Karpas-422 (cell line): ENCODE measurements at regions not wholly inside any gene's neighbourhood (a gene's known extent, or its start where the extent isn't known, plus 50 kb on each side); places are given as distances from the start of the nearest gene placed in this dataset.

Experiments used
- DNase-seq: peaks from one replicate; pipeline ENCODE4 v3.0.0-alpha.2; 2015
- H2AFZ ChIP-seq: fragments of 200-600 bp; sonication (generic); 2 replicates; pipeline ENCODE4 v1.6.1; 2014; ENCODE audit warnings: antibody characterized with exemption, low read length, mixed read lengths
- H3K27ac ChIP-seq: fragments of 200-600 bp; sonication (generic); 2 replicates; pipeline ENCODE4 v1.5.1; 2014; ENCODE audit warnings: mild to moderate bottlenecking, low read length, moderate library complexity
- H3K27me3 ChIP-seq: fragments of 200-600 bp; sonication (generic); 2 replicates; pipeline ENCODE4 v1.6.1; 2014; ENCODE audit warnings: low read length, mixed read lengths
- H3K36me3 ChIP-seq: fragments of 200-600 bp; sonication (generic); 2 replicates; pipeline ENCODE4 v1.6.1; 2014; ENCODE audit warnings: low read length, mixed read lengths; ENCODE audit not compliant: insufficient read depth
- H3K4me1 ChIP-seq: fragments of 200-600 bp; sonication (generic); 2 replicates; pipeline ENCODE4 v1.6.1; 2014; ENCODE audit warnings: mild to moderate bottlenecking, low read length, mixed read lengths
- H3K4me2 ChIP-seq: fragments of 200-600 bp; sonication (generic); 2 replicates; pipeline ENCODE4 v1.6.1; 2014; ENCODE audit warnings: low read length, low read depth, mild to moderate bottlenecking; ENCODE audit not compliant: poor library complexity, severe bottlenecking
- H3K4me3 ChIP-seq: fragments of 200-600 bp; sonication (generic); 2 replicates; pipeline ENCODE4 v1.5.1; 2014; ENCODE audit warnings: mild to moderate bottlenecking, antibody characterized with exemption, low read length, mixed read lengths
- H3K79me2 ChIP-seq: fragments of 200-600 bp; sonication (generic); 2 replicates; pipeline ENCODE4 v1.6.1; 2014; ENCODE audit warnings: mild to moderate bottlenecking, low read length, mixed read lengths
- H3K9ac ChIP-seq: fragments of 200-600 bp; sonication (generic); 2 replicates; pipeline ENCODE4 v1.6.0; 2014; ENCODE audit warnings: low read length
- H3K9me2 ChIP-seq: fragments of 200-600 bp; sonication (generic), shearing (Covaris generic); replicated peaks from 2 replicates; pipeline ENCODE4 v1.6.0; 2014; ENCODE audit warnings: mild to moderate bottlenecking, low read length, moderate library complexity; ENCODE audit not compliant: insufficient read depth
- H3K9me3 ChIP-seq: fragments of 300-700, 200-600 bp; sonication (generic); 2 replicates; pipeline ENCODE4 v1.6.1; 2014; ENCODE audit warnings: low read length, mixed read lengths
- H4K20me1 ChIP-seq: fragments of 200-600 bp; sonication (generic); 2 replicates; pipeline ENCODE4 v1.6.1; 2014; ENCODE audit warnings: mild to moderate bottlenecking, antibody characterized with exemption, low read length, low read depth; ENCODE audit not compliant: insufficient read depth

DNA sequence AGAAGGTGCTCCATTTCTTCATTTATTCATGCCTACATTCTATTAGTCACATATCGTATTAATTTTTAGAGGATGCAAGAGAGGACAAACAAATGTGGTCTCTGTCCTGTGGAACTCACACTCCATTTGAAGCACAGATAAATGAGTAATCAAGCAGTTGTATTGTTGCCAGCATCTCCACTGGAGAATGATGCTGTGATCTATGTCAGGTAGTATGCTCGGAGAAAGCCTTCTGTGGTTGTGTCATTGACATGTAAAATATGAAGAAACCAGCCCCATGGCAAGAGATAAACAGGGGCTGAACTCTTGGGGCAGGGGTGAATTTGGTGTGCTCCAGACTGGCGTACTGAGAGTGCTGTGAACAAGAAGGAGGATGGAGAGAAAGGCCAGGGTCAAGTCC lies 101.2 kb downstream of the FASLG start:
- Histone ChIP-seq H3K9me3 (no peaks in the 10 kb centered on the region), H3K9ac (no peak overlapping the region), H2AFZ (no peak overlapping the region), H3K4me2 (no peak overlapping the region), H3K36me3 (no peaks in the 10 kb centered on the region), H3K79me2 (no peaks in the 10 kb centered on the region), H4K20me1 (no peaks in the 10 kb centered on the region), H3K4me3 (no peak overlapping the region), H3K27ac (no peak overlapping the region), H3K4me1 (peaks cover 5% of the 10 kb centered on the region), H3K27me3 (no peaks in the 10 kb centered on the region), H3K9me2 (no peaks in the 10 kb centered on the region)
- no peak for DNase-seq

- Histone ChIP-seq H3K4me3 (no peak overlapping the region), H3K4me1 (peaks cover 2% of the 10 kb centered on the region; the same call in 1 of the 2 replicates), H3K27me3 (no peaks in the 10 kb centered on the region), H3K27ac (no peak overlapping the region), H3K79me2 (no peaks in the 10 kb centered on the region), H4K20me1 (no peaks in the 10 kb centered on the region), H2AFZ (no peak overlapping the region), H3K9ac (no peak overlapping the region), H3K9me3 (no peaks in the 10 kb centered on the region), H3K4me2 (no peak overlapping the region), H3K36me3 (no peaks in the 10 kb centered on the region), H3K9me2 (no peaks in the 10 kb centered on the region)
- DNase-seq: no peak
These were observed 102.9 kb downstream of the FASLG start for GRCh38 chr1:172761581-172762486.

- Histone ChIP-seq H3K9ac (no peak overlapping the region), H3K9me3 (no peaks in the 10 kb centered on the region), H3K36me3 (no peaks in the 10 kb centered on the region), H3K27me3 (no peaks in the 10 kb centered on the region), H3K79me2 (no peaks in the 10 kb centered on the region), H3K4me2 (no peak overlapping the region), H4K20me1 (no peaks in the 10 kb centered on the region), H3K4me1 (peaks cover 2% of the 10 kb centered on the region; the same call in 1 of the 2 replicates), H3K4me3 (no peak overlapping the region), H2AFZ (no peak overlapping the region), H3K9me2 (no peaks in the 10 kb centered on the region), H3K27ac (no peak overlapping the region)
- no peak for DNase-seq
These were observed 104.2 kb downstream of the FASLG start for GRCh38 chr1:172763057-172763456.

DNA sequence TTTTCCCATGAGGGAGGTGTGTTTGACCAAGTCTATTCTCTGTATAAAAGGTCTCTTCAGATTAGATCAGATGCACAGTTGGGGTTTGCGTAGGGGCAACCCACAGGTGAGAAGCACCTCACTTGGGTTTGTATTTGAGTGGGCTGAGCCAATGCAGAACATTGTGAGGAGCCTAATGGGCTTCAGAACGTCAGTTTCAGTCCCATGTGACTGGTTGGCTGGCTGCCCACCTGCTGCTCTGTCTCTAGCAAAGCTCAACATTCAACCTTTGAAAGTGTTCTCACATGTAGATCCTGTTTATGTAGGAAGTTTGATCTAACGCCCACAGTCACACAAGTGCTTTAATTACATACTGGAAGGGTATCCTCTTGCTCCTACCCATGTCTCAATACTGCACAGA lies 105.5 kb downstream of the FASLG start:
- Histone ChIP-seq H3K4me3 (no peak overlapping the region), H2AFZ (no peak overlapping the region), H3K27ac (no peak overlapping the region), H4K20me1 (no peaks in the 10 kb centered on the region), H3K9ac (no peak overlapping the region), H3K4me2 (no peak overlapping the region), H3K4me1 (peaks cover 2% of the 10 kb centered on the region; the same call in 1 of the 2 replicates), H3K27me3 (no peaks in the 10 kb centered on the region), H3K9me2 (no peaks in the 10 kb centered on the region), H3K36me3 (no peaks in the 10 kb centered on the region), H3K9me3 (no peaks in the 10 kb centered on the region), H3K79me2 (no peaks in the 10 kb centered on the region)
- DNase-seq: no peak

GRCh38 chr1:172766462-172766861 lies 107.6 kb downstream of the FASLG start:
- Histone ChIP-seq H3K4me3 (no peak overlapping the region), H3K27me3 (no peaks in the 10 kb centered on the region), H3K4me2 (no peak overlapping the region), H3K9me3 (no peaks in the 10 kb centered on the region), H4K20me1 (no peaks in the 10 kb centered on the region), H3K27ac (no peak overlapping the region), H3K36me3 (no peaks in the 10 kb centered on the region), H3K9ac (no peak overlapping the region), H3K9me2 (no peaks in the 10 kb centered on the region), H2AFZ (no peak overlapping the region), H3K79me2 (no peaks in the 10 kb centered on the region), H3K4me1 (peaks cover 2% of the 10 kb centered on the region; the same call in 1 of the 2 replicates)
- DNase-seq: no peak

GRCh38 chr1:172770071-172770470 lies 111.2 kb downstream of the FASLG start:
- Histone ChIP-seq H3K27me3 (no peaks in the 10 kb centered on the region), H3K4me3 (no peak overlapping the region), H3K4me2 (no peak overlapping the region), H3K4me1 (no peaks in the 10 kb centered on the region), H3K9ac (no peak overlapping the region), H3K79me2 (no peaks in the 10 kb centered on the region), H4K20me1 (no peaks in the 10 kb centered on the region), H3K9me3 (no peaks in the 10 kb centered on the region), H3K36me3 (no peaks in the 10 kb centered on the region), H3K9me2 (no peaks in the 10 kb centered on the region), H3K27ac (no peak overlapping the region), H2AFZ (no peak overlapping the region)
- no peak for DNase-seq

DNA sequence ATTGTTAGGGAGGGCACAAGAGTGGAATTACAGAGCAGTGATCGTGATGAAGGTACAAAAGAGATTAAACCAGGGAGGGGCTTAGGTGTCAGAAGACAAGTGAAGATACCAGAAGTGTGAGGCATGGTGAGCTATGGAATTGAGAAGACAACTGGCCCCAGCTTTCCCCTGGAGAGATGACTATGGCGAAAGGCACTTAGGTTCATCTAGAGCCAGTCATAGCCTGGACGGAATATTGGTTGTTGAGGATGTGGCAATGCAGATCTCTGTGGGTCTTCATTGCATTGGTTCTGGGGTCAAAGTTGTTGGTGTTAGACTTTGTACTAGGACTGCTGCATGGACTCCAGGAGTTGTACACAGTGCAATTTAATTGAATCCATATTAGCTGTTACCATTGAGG lies 115.7 kb downstream of the FASLG start:
- Histone ChIP-seq H2AFZ (no peak overlapping the region), H3K27me3 (no peaks in the 10 kb centered on the region), H3K27ac (no peak overlapping the region), H3K4me1 (peaks cover 27% of the 10 kb centered on the region), H3K9me3 (no peaks in the 10 kb centered on the region), H4K20me1 (no peaks in the 10 kb centered on the region), H3K36me3 (no peaks in the 10 kb centered on the region), H3K4me3 (no peak overlapping the region), H3K4me2 (no peak overlapping the region), H3K79me2 (no peaks in the 10 kb centered on the region), H3K9me2 (no peaks in the 10 kb centered on the region), H3K9ac (no peak overlapping the region)
- no peak for DNase-seq

DNA sequence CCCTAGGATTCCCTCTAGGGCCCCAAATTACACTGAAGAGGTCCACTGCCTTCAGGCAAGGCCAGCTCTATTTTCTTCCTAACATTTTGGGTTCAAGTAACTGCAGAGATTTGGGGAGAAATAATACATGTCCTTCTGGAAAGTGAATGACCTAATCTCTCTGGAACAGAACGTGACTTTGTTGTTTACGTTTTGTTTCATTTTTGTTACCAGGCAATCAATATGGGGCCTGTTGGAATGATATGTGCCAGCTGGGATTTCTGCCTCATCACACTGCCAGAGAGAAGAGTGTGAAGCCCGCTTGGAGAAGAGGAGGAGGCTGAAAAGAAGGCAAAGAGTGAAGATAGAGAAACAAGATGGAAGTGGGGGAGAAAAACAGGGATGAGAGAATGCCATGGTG lies 116.7 kb downstream of the FASLG start:
- Histone ChIP-seq H3K27me3 (no peaks in the 10 kb centered on the region), H3K9ac (no peak overlapping the region), H3K27ac (no peak overlapping the region), H3K4me2 (no peak overlapping the region), H3K9me2 (no peaks in the 10 kb centered on the region), H2AFZ (no peak overlapping the region), H3K4me3 (no peak overlapping the region), H3K9me3 (no peaks in the 10 kb centered on the region), H3K36me3 (no peaks in the 10 kb centered on the region), H3K79me2 (no peaks in the 10 kb centered on the region), H3K4me1 (peaks cover 37% of the 10 kb centered on the region), H4K20me1 (no peaks in the 10 kb centered on the region)
- no peak for DNase-seq
